ENCODE measurements at regions not wholly inside any gene's neighbourhood (a gene's known extent, or its start where the extent isn't known, plus 50 kb on each side); places are given as distances from the start of the nearest gene placed in this dataset.

DNA sequence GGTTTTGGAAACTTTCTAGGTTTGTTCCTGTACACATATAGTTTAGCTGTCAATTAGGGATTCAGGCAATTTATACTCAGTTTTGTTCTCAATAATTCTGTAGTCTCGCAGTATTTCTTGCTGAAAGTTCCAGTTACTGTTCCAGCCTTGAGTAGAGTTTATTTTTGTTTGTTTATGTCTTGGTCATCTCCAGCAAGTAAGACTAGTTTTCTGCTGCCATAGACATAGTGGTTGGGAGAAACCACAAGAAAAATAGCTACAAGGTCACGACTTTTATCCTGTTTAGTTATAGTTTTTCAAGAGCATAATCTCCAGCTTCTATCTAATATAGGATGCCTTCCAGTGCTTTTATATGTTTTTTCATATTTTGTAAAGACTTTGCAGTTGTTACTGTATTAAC, 99.6 kb upstream of the FOXG1 start:
- no peak for DNase-seq

DNA sequence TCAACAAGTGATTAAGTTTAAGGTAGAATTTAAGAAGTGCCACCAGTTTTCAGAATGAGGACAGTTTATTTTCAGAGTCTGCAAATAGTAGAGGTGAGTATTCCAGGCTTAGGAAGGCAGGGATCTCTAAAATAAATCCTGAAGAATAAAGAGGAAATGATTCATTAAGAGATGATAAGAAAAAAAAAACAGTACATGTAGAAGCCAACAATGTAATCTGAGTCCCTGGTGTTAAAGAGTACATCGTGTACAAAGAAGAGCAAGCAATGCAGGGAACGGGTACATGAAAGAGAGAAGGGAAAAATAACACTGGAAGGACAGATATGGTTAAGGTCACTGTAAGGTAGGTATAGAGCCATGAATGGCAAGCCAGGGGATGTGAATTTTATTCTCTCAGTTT, 95.2 kb upstream of the FOXG1 start:
- DNase-seq = peak; percentile 26

DNA sequence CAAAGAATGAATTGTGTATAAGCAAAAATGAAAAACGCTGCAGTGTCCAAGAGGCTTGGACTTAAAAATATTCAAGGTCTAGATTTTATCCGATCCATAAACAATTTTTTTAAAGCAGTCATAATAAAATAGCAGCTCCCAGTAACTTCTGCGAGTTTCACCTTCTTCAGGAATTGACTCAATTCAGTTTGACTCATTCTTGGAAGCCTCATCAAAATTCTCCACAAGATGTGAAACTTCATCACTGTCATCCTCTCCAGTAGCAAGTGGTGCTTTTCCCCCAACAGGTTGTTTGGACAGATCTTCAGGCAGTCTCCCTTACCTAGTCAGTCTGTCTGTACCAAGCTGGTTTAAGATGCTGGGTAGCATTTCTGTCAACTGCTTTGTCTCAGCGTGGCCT, 93.5 kb upstream of the FOXG1 start:
- no peak for DNase-seq

DNA sequence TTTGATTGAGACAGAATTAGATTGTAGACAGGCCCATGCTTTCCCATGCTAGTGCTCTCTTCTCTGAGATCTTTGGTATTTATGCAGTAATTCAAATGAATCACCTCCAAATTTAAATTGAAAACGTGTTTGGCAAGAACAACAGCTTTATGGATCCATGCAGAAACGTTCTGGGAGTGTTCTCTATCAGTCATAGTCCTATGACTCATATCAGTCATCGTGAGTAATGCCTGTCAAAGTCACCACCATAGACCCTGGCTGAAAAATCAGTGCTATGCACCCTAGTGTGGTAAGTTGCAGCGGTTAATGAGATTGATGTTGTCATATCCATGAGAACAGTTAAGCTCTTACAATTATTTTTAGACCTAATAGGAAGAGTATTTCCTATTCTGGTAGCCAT, 90.1 kb upstream of the FOXG1 start:
- no peak for DNase-seq

DNA sequence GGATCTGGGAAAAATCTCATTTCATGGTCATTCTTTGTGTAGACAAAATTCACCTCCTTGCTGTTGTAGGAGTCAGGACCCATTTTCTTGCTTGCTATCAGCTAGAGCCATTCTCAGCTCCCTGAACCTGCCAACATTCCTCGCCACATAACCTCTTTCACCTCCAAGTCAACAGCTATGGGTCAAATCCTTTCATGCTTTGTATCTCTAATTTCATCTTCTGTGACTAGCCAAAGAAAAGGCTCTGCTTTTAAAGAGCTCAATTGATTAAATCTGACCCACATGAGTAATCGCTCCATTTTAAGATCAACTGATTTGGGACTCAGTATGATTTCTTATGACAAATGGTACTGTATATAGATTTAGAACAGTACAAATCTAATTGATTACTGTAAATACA, 89.2 kb upstream of the FOXG1 start:
- DNase-seq = no peak

DNA sequence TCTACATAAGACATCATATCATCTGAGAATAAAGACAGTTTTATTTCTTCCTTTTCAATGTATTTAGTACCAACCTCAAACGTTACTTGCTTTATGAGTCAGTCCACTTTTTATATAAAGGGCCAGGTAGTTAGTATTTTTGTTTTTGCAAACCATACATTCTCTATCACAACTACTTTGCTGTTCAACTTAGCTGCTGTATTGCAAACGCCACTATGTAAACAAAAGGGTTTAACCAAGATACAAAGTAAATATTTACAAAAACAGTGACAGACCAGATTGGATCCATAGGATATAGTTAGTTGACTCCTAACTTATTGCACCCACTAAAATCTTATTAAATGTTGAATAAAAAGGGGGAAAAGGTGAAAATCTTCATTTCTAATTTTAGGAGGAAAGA, 87.7 kb upstream of the FOXG1 start:
- peak; percentile 17 for DNase-seq

DNA sequence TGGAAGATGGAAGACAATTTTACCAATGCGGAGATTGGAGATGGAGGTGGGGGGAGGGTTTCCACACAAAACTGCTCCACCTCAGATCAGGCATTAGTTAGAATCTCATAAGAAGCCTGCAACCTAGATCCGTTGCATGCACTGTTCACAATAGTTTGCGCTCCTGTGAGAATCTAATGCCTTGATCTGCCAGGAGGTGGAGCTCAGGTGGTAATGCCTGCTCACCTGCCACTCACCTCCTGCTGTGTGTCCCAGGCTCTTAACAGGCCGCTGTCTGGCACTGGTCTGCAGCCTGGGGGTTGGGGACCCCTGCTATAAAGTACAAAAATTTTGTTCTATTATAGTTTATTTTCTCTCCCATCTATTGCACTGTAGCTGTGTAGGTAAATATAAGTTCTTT, 84.9 kb upstream of the FOXG1 start:
- no peak for DNase-seq

DNA sequence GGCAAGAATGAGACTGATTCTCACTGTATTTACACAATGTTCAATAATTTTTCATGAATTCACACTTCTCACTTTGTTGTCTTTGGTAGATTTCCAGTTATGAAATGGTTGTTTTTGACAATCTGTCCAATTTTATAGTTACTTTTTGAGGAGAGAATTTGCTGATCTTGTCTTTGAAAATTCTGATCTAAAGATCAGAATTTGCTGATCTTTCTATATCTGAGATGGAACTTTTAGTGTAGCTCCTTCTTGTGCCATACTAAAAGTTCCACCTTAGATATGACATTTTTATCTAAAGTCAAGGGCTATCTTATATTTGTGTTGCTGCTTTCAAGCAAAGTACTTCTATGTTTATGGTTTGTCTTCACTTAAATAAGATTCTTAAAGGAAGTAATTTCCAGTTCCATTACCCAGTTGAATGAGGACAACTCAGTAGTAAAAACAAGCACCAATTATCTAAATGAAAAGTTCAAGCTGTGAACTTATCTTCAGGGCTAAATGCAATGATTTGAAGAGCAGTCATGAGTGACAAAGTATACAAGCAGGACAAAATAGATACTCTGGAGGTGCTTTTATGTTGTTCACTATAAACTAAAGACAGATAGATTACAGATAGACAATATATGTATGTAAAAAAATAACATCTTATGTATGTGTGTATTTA, 76.4 kb upstream of the FOXG1 start:
- no peak for DNase-seq

DNA sequence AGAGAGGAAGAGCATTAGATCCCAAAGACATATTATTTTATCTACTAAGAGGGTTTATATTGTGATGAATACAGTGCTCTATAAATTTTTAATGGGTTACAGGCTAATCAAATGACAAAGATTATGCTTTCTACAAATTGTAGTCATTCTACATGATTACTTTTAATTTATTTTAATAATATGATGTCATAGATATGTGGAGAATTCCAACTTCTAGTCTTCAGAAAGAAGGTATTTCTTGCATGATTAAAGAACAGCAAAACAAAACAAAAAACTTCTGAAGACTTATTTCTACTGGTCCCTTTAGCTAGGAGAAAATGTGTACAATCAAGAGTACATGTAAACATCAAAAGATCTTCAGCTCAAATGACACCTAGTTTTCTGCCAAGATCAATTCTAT, 71.5 kb upstream of the FOXG1 start:
- DNase-seq = no peak

DNA sequence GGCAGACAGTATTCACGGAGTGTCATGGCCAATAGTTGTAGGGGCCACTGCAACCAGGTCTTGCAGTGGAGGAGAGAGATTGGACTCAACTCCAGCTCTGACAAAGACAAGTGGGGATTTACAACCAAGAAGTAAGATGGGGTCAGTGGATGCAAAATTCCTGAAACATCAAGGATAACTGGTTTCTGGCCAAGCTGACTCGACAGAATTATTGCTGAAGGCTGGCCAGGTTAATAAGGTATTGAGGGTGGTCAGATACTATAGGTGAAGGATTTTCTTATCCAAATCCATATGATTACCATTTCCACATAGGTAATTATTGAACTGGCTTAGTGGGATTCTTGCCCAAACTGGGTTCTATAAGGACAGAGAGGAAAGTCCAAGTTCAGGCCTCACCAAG, 64.9 kb upstream of the FOXG1 start:
- no peak for DNase-seq

DNA sequence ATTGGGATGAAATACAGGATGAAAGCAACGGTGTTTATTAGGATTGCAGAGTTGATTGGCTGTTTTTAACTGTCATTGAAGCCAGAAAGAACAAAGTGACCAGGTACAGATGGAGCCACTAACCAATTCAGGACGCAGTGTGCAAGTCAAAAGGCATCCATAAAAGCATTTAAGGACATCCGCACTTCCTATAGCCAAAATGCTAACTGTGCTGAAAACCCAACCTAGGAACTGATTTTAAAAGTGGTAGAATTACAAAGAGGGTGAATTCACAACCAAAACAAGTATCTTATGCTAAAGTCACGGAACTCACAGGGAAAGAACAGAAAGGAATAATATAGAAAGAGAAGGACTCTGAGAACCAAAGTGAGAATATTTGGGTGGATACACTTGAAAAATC, 63.1 kb upstream of the FOXG1 start:
- no peak for DNase-seq

DNA sequence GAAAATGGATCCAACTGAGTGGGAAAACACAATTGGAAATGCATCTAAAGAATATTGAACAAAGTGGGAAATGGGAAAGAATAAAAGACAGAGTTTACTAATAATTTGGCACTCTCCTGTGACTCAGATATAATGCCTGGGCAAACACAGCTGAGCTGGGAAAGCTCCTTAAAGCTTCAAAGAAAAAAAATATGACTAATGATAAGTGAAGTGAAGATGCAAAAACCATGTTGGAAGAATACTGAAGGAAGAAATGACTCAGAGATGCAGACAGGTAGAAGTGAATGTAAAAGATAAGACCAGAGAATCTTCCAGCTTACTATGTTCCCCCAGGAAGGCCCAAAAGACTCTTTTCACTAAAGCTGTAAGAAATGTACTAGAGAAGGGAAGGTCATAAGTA, 62.4 kb upstream of the FOXG1 start:
- no peak for DNase-seq

DNA sequence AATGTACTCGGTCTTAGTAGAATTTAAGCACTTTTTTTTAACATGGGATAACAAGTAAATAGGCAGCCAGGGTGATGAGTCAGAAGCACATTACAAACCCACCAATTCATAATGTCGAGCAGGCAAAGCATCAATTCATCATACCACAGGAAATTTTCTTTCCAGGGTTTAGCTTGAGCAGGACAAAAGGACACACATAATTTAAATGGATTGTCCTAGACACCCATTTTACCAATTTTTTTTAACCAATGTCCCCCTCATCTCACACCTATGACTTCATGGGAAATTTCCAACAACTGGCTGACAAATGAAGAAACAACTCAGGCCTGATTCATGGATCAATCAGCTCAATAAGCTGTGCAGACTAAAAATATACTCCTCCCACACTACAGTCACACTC, 58.8 kb upstream of the FOXG1 start:
- no peak for DNase-seq

DNA sequence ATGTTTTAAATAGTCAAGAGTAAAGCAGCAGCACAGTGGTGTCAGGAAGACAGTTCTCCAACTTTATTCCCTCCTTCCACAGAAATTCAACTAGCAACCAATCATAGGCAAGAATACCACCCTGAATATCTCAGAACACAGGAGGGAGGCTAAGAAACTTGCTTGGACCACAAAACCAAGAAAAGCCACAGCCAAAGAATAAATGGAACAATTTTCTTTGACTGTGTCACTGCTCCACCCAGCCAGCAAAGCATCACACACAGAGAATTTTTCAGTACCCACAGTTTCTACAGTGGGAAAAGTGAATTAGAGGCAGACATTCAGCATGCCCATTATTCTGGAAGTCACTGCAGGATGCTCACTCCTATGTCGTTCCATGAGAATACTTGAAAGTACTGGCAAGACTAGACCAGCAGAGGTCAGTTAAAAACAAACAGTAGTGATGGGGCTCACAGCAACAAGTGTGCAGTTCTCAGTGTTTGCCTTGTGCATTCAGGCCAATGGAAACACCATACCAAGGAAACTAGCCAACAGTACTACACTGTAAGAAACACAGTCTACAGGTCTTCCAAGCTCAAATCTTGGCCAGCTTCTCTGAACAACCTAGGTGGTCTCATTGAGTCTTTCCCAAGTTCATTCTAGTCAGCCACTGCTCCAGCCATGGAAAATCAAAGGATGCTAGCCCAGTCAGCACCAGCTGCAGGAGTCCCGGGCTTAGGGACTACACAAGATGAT, 56.8 kb upstream of the FOXG1 start:
- no peak for DNase-seq
